BLaER1 (cell line): ENCODE measurements at regions not wholly inside any gene's neighbourhood (a gene's known extent, or its start where the extent isn't known, plus 50 kb on each side); places are given as distances from the start of the nearest gene placed in this dataset.
A peak's percentile ranks its signal among the peaks of the same experiment; 100 is the strongest.
"Not testable (repeated sequence)": the region's sequence is repeated elsewhere in the genome, so short reads cannot be mapped to it uniquely, and the experiment has no call there.

Experiments
- H3K27ac ChIP-seq: shearing (Covaris generic); formaldehyde crosslinking; 2 replicates; pipeline ENCODE4 v1.8.1; 2022
- H3K27me3 ChIP-seq: shearing (Covaris generic); formaldehyde crosslinking; 2 replicates; pipeline ENCODE4 v1.8.1; 2022
- H3K36me3 ChIP-seq: shearing (Covaris generic); formaldehyde crosslinking; 2 replicates; pipeline ENCODE4 v1.8.1; 2022
- H3K4me1 ChIP-seq: shearing (Covaris generic); formaldehyde crosslinking; 2 replicates; pipeline ENCODE4 v1.8.1; 2022
- H3K4me2 ChIP-seq: shearing (Covaris generic); formaldehyde crosslinking; 2 replicates; pipeline ENCODE4 v1.8.1; 2022
- H3K4me3 ChIP-seq: shearing (Covaris generic); formaldehyde crosslinking; 2 replicates; pipeline ENCODE4 v1.8.1; 2022
- H3K9ac ChIP-seq: shearing (Covaris generic); formaldehyde crosslinking; 2 replicates; pipeline ENCODE4 v1.8.1; 2022
- H3K9me3 ChIP-seq: shearing (Covaris generic); formaldehyde crosslinking; 2 replicates; pipeline ENCODE4 v1.8.1; 2022
- H4K20me1 ChIP-seq: shearing (Covaris generic); formaldehyde crosslinking; 2 replicates; pipeline ENCODE4 v1.8.1; 2022
- Cebpa-rat ChIP-seq: shearing (Covaris generic); IDR thresholded peaks from 2 replicates; pipeline ENCODE4 v1.8.1; 2022

DNA sequence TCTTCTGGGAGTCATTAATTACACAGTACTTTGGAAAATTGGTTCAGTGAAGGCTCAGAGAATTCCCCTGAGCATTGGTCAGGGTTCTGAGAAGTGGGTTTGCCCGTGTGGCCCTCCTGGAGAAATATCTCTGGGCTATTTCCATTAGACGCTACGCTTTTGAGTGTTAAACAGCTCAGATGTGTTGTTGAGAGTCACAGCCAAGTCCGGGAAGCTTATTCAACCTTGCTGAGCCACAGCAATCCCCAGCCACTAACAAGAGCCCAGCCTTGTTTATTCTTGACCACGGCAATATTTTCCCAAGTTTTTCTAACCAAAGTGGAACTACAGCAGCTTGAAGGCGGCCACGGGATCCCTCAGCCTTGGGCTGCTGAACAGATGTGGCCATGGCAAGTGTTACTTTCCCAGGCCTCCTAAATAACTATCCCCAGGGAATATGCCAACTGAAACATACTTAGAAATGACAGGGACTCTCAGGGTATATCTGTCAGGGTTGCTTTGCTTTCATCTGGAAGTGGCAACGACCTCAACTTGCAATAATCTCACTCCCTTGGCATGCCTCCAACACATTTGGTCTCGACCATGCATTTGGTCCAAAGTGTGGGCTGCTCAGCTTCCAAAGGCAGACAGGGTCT is 214.7 kb downstream of the EMX2 start:
- Histone ChIP-seq H3K27me3 (no peaks in the 10 kb centered on the region), H3K36me3 (no peaks in the 10 kb centered on the region), H3K4me3 (no peak overlapping the region), H4K20me1 (no peaks in the 10 kb centered on the region), H3K4me2 (peak overlapping the region; percentile 18; the same call in 1 of the 2 replicates), H3K27ac (no peak overlapping the region), H3K9me3 (no peaks in the 10 kb centered on the region), H3K4me1 (0 out of 2 replicates have a peak, but pooled peaks cover 10% of the 10 kb centered on the region), H3K9ac (no peak overlapping the region)
- TF ChIP-seq Cebpa-rat = no peak

DNA sequence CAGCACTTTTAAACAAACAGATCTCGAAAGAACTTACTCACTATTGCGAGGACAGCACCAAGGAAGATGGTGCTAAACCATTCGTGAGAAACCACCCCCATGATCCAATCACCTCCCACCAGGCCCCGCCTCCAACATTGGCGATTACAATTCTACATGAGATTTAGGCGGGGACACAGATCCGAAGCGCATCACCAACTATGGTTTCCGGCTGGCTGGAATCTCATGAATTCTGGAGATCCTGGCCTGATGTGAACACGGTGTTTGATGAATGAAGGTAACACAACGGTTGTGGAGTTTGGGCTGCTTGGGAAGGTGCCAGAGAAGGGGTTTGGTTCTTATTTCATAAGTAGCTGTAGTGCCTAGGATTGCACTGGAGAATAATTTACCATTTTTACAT is 216.7 kb downstream of the EMX2 start:
- H3K4me2 ChIP-seq = no peak overlapping the region
- H4K20me1 ChIP-seq = no peaks in the 10 kb centered on the region
- no peak for TF ChIP-seq Cebpa-rat

DNA sequence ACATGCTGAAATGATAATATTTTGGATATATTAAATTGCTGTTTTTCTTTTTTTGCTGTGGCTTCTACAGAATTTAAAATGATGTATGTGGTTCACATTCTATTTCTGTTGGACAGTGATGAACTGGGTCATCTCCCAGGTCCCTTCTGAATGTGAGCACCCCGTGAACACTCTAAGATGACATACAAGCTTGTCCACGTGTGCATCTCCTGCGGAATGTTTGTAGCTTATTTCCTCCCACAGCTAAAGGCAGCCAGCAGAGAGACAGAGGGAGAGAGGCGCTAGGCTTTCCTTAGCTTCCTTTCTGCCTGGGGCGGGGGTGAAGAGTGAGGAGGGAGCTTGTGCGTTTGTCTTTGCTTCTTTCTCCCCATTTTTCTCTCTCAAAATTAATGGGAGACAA is 219.1 kb downstream of the EMX2 start:
- Histone ChIP-seq H4K20me1 (no peaks in the 10 kb centered on the region), H3K27me3 (no peaks in the 10 kb centered on the region), H3K36me3 (no peaks in the 10 kb centered on the region), H3K9ac (no peak overlapping the region), H3K4me1 (peaks cover 20% of the 10 kb centered on the region), H3K4me2 (no peak overlapping the region), H3K27ac (no peak overlapping the region), H3K9me3 (no peaks in the 10 kb centered on the region), H3K4me3 (no peak overlapping the region)
- TF ChIP-seq Cebpa-rat = no peak

More for the DNA sequence above, 216.7 kb downstream of the EMX2 start:
- Histone ChIP-seq H3K27me3 (no peaks in the 10 kb centered on the region), H3K4me3 (no peak overlapping the region), H3K27ac (no peak overlapping the region), H3K9me3 (no peaks in the 10 kb centered on the region), H3K36me3 (no peaks in the 10 kb centered on the region), H3K4me1 (peaks cover 20% of the 10 kb centered on the region), H3K9ac (no peak overlapping the region)

DNA sequence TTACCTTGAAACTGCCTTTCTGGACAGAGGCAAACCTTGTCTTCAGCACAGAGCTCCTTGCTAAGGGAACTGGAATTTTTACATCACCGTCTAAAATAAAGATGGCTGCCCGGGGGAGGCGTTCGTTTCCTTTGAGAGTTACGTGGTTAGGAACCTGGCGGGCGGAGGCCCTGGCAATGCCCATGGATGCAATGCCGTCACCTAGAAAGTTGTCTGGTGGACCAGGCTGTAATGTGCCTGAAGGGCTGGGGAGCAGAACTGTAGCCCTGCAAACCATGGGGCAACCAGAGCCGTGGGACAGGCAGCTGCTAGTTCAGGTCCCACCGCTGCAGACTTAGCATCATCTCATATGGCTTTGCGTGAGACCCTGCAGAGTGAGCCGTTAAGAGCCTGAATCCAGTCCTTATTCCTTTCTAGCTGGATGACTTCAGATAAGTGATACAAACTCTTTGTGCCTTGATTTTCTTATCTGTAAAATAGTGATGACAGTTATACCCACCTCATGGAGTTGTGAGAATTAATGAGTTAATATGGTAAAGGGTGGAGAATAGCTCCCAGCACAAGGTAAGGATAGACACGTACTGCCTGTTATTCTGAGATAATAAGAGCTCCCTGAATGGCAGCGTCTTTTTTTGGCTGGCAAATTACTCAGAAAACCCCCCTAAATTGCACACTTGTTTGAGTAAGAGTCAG is 219.7 kb downstream of the EMX2 start:
- Histone ChIP-seq H3K27me3 (no peaks in the 10 kb centered on the region), H3K4me2 (peak overlapping the region; percentile 27), H3K36me3 (no peaks in the 10 kb centered on the region), H3K4me1 (peaks cover 17% of the 10 kb centered on the region), H3K27ac (no peak overlapping the region), H3K4me3 (no peak overlapping the region), H3K9me3 (no peaks in the 10 kb centered on the region), H4K20me1 (no peaks in the 10 kb centered on the region), H3K9ac (no peak overlapping the region)
- no peak for TF ChIP-seq Cebpa-rat

DNA sequence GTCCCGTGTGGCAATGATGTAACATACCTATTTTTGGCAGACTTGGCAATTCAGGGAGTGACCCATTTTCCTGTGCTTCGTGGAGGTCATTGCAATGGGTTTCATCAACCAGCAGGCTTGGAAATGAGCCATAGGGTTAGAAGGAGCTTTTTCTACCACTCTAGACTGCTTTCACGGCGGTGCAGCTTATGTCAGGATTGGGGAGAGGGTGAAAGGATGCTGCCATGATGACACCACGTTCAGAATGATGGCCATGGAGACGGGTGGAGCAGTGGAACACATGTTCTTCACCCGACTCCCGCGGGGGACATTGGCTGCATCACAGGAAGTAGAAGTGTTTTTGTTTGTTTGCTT is 220.2 kb downstream of the EMX2 start:
- Histone ChIP-seq H3K4me2 (peak overlapping the region; percentile 27), H3K4me1 (peaks cover 12% of the 10 kb centered on the region), H3K27me3 (no peaks in the 10 kb centered on the region), H3K36me3 (no peaks in the 10 kb centered on the region), H3K9ac (no peak overlapping the region), H3K27ac (no peak overlapping the region), H3K9me3 (no peaks in the 10 kb centered on the region), H3K4me3 (no peak overlapping the region), H4K20me1 (no peaks in the 10 kb centered on the region)
- TF ChIP-seq Cebpa-rat = no peak

DNA sequence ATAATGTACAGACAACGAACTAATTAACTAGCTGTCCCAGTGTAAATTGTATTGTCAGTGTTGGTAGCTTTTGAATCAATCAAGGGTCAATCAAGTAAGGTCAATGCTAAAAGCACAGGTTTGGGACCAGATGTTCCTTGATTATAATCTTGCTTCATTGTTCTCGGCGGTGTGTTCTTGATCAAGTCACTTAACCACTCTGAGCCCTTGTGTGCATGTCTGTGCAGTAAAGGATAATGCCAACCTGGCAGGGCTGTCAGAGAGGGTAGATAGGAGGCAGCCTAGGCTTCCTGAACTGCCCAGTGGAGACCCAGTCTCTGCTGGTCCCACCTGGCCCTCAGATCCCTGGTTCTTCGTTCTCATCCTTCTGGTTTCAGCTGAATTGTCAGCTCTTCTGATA is 221.0 kb downstream of the EMX2 start:
- no peak for TF ChIP-seq Cebpa-rat
- Histone ChIP-seq H3K9me3 (no peaks in the 10 kb centered on the region), H3K4me3 (no peak overlapping the region), H4K20me1 (no peaks in the 10 kb centered on the region), H3K27me3 (no peaks in the 10 kb centered on the region), H3K4me1 (peaks cover 12% of the 10 kb centered on the region), H3K9ac (no peak overlapping the region), H3K36me3 (no peaks in the 10 kb centered on the region), H3K4me2 (no peak overlapping the region), H3K27ac (no peak overlapping the region)

DNA sequence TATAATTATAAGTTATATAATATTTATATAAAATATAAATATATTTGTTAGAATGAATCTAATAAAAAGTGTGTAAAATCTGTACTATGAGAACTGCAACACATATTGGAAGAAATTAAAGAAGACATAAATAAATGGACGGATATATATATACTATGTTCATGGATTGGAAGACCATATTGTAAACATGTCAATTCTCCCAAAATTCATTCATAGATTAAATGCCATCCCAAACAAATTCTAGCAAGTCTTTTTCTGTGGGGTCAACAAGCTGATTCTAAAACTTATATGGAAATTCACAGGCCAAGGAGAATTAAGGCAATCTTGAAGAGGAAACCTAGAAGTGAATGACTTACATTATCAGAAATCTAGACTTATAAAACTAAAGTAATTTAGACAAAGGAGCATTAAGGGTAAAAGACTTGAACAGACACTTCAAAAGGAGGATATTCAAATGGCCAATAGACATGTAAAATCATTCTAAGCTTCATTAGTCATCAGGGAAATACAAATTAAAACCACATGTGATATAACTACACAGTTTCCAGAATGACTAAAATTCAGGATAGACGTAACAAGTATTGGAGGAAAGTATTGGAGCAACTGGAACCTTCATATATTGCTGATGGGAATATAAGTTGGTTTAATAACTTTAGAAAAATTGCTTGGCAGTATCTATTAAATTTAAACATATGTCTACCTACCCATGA is 225.9 kb downstream of the EMX2 start:
- no peaks in the 10 kb centered on the region for H3K27me3 ChIP-seq

DNA sequence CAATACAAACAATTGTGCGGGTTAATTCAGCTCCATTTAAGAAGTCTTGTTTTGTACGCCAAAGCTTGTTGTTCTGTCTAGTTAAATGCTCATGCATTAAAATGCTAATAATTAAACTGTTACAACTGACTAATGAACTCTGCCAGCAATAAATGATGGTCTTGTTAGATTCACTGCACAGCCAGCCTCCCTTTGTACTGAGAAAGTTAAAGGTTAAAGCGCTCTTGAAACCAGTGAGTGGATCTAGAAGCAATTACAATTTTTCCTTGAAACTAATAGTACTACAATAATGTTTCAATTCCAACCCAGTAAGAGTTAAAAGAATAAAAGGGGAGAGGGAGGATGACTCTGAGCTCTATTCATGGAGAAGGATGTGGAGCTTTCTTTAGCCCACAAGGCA is 233.0 kb downstream of the EMX2 start:
- H3K9ac ChIP-seq = no peak overlapping the region
- H3K9me3 ChIP-seq = no peaks in the 10 kb centered on the region
- H3K4me2 ChIP-seq = no peak overlapping the region
- no peaks in the 10 kb centered on the region for H3K27me3 ChIP-seq
- no peak overlapping the region for H3K27ac ChIP-seq
- H3K36me3 ChIP-seq = no peaks in the 10 kb centered on the region
- no peaks in the 10 kb centered on the region for H3K4me1 ChIP-seq
- no peak overlapping the region for H3K4me3 ChIP-seq
- no peak for TF ChIP-seq Cebpa-rat
- no peaks in the 10 kb centered on the region for H4K20me1 ChIP-seq

More for the DNA sequence above, 225.9 kb downstream of the EMX2 start:
- Histone ChIP-seq H3K36me3 (no peaks in the 10 kb centered on the region), H3K9me3 (no peaks in the 10 kb centered on the region), H3K27ac (no peak overlapping the region), H3K4me3 (no peak overlapping the region), H3K4me2 (no peak overlapping the region), H3K4me1 (no peaks in the 10 kb centered on the region), H3K9ac (no peak overlapping the region), H4K20me1 (no peaks in the 10 kb centered on the region)
- TF ChIP-seq Cebpa-rat = no peak

DNA sequence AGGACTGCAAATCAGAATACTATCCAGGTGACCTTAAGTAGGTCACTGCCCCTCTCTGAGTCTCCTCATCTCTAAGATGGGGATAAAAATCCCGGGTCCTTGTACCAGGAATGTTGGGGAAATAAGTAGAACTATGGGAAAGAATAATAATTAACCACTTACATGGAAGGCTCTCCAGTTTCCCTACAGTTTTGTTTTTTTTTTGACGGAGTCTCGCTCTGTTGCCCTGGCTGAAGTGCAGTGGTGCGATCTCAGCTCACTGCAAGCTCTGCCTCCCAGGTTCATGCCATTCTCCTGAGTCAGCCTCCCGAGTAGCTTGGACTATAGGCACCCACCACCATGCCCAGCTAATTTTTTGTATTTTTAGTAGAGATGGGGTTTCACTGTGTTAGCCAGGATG is 234.7 kb downstream of the EMX2 start:
- not testable (repeated sequence) for H3K27me3 ChIP-seq, H3K4me3 ChIP-seq, H3K4me2 ChIP-seq, H3K9me3 ChIP-seq, H3K36me3 ChIP-seq, H4K20me1 ChIP-seq, H3K4me1 ChIP-seq, H3K27ac ChIP-seq, H3K9ac ChIP-seq

DNA sequence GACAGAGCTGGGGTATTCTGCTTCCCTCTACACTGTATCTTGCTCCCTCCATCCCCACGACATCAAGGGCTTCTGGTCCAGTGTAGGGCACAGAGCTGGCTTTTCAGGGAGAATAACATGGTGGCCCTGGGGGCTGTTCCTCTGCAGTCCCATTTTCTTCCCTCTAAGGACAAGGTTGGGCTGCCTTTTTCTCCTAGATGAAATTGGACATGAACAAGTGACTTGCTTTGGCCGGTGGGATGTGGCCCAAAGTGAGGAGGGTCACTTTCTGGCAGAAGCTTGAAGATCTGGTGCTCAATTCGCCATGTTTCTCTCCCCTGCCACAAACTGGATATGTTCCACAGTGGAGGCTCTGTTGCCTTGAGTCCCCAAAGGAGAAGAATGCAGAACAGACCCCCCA is 235.7 kb downstream of the EMX2 start:
- no peaks in the 10 kb centered on the region for H3K9me3 ChIP-seq
- H4K20me1 ChIP-seq = no peaks in the 10 kb centered on the region
- H3K4me1 ChIP-seq = no peaks in the 10 kb centered on the region
- no peak overlapping the region for H3K4me3 ChIP-seq
- H3K36me3 ChIP-seq = no peaks in the 10 kb centered on the region
- no peaks in the 10 kb centered on the region for H3K27me3 ChIP-seq
- no peak for TF ChIP-seq Cebpa-rat
- H3K9ac ChIP-seq = no peak overlapping the region
- H3K27ac ChIP-seq = no peak overlapping the region
- no peak overlapping the region for H3K4me2 ChIP-seq
